ENCODE measurements at regions not wholly inside any gene's neighbourhood (a gene's known extent, or its start where the extent isn't known, plus 50 kb on each side); places are given as distances from the start of the nearest gene placed in this dataset.

DNA sequence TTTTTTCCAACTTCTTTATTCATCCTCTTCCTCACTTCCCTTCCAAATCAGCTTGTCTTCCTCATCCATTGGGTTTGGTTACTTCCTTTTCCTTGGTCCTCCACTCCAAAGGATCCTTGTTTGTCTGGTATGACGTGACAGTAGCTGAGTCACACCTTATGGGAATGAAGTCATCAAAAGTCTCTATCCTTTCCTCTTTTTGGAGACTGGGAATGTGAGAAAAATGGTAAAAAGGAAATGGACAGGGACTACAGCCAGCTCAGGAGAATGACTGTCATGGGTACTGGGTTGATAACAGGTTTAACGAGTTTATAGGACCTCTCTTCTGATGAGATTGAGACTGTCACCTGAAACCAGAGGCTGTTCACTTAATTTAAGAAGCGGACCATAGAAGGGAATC, 76.2 kb upstream of the MYO10 start:
- peaks cover 3% of the 10 kb centered on the region for H3K27me3 Mint-ChIP-seq (ENCODE audit: unreplicated experiment)
- H3K9me3 Mint-ChIP-seq (ENCODE audit: unreplicated experiment), result peaks cover 4% of the 10 kb centered on the region
- H3K4me3 Mint-ChIP-seq (ENCODE audit: unreplicated experiment), result no peak overlapping the region
- no peak overlapping the region for H3K27ac Mint-ChIP-seq (ENCODE audit: unreplicated experiment)
- TF ChIP-seq, protein P1, sequence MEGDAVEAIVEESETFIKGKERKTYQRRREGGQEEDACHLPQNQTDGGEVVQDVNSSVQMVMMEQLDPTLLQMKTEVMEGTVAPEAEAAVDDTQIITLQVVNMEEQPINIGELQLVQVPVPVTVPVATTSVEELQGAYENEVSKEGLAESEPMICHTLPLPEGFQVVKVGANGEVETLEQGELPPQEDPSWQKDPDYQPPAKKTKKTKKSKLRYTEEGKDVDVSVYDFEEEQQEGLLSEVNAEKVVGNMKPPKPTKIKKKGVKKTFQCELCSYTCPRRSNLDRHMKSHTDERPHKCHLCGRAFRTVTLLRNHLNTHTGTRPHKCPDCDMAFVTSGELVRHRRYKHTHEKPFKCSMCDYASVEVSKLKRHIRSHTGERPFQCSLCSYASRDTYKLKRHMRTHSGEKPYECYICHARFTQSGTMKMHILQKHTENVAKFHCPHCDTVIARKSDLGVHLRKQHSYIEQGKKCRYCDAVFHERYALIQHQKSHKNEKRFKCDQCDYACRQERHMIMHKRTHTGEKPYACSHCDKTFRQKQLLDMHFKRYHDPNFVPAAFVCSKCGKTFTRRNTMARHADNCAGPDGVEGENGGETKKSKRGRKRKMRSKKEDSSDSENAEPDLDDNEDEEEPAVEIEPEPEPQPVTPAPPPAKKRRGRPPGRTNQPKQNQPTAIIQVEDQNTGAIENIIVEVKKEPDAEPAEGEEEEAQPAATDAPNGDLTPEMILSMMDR (IDR thresholded peaks at IDR 0.05; ENCODE audit: partially characterized antibody, unreplicated experiment), result no peak
- no peaks in the 10 kb centered on the region for H3K36me3 Mint-ChIP-seq (ENCODE audit: unreplicated experiment)
- no peak for DNase-seq
- no peaks in the 10 kb centered on the region for H3K4me1 Mint-ChIP-seq (ENCODE audit: low read depth, unreplicated experiment)

DNA sequence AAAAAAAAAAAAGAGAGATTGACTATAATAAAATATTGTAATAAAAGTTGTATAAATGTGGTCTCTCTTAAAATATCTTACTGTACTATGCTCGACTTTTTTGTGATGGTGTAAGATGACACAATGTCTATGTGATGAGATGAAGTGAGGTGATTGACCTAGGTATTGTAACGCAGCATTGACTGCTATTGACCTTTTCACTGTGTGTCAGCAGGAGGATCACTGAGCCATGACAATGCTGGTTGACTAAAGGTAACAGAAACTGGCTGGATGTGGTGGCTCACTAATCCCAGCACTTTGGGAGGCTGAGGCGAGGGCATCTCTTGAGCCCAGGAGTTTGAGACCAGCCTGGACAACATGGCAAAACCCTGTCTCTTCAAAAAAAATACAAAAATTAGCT, 78.6 kb upstream of the MYO10 start:
- TF ChIP-seq, protein P1 (IDR thresholded peaks at IDR 0.05; ENCODE audit: partially characterized antibody, unreplicated experiment), result no peak
- DNase-seq, result no peak
- Mint-ChIP-seq H3K27me3 (ENCODE audit: unreplicated experiment) (no peaks in the 10 kb centered on the region), H3K27ac (ENCODE audit: unreplicated experiment) (no peak overlapping the region), H3K36me3 (ENCODE audit: unreplicated experiment) (no peaks in the 10 kb centered on the region), H3K4me1 (ENCODE audit: low read depth, unreplicated experiment) (no peaks in the 10 kb centered on the region), H3K4me3 (ENCODE audit: unreplicated experiment) (no peak overlapping the region), H3K9me3 (ENCODE audit: unreplicated experiment) (peaks cover 4% of the 10 kb centered on the region)

DNA sequence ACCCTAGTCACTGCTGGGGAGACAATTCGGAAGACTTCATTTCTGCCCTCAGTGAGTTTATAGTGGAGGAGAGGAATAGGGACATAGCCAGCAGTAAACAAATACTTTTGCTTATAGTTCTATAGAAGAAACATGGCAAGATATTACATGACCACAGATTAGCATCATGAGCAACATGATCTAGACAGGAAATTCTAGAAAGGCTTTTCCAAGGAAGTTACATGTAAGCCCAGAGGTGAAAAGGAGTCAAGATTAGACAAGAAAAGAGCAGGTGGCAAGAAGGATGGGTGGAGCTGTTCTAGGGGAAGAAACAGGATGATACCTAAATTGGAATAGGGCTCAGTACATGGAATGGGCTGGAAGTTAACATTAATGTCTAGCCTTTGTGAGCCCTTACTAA, 82.8 kb upstream of the MYO10 start:
- Mint-ChIP-seq H3K4me3 (ENCODE audit: unreplicated experiment) (no peak overlapping the region), H3K9me3 (ENCODE audit: unreplicated experiment) (peaks cover 4% of the 10 kb centered on the region), H3K27ac (ENCODE audit: unreplicated experiment) (no peak overlapping the region), H3K4me1 (ENCODE audit: low read depth, unreplicated experiment) (peaks cover 10% of the 10 kb centered on the region), H3K27me3 (ENCODE audit: unreplicated experiment) (no peaks in the 10 kb centered on the region), H3K36me3 (ENCODE audit: unreplicated experiment) (no peaks in the 10 kb centered on the region)
- TF ChIP-seq, protein P1 (IDR thresholded peaks at IDR 0.05; ENCODE audit: partially characterized antibody, unreplicated experiment), result no peak
- no peak for DNase-seq

DNA sequence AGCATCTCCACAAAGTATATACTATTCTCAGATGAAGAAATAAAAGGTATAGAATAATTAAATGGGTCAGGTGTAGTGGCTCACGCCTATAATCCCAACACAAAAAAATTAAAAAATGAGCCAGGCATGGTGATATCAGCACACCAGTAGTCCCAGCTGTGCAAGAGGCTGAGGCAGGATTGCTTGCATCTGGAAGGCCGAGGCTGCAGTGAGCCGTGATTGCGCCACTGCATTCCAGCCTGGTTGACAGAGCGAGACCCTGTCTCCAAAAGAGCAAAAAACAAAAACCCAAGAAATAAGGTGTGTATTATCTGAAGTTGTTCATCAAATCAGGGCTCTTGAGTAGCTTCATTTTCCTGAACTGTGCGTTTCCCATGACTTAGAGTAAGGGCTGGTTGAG, 83.2 kb upstream of the MYO10 start:
- TF ChIP-seq, protein P1 (IDR thresholded peaks at IDR 0.05; ENCODE audit: partially characterized antibody, unreplicated experiment), result no peak
- H3K27ac Mint-ChIP-seq (ENCODE audit: unreplicated experiment), result no peak overlapping the region
- DNase-seq, result no peak
- peaks cover 4% of the 10 kb centered on the region for H3K9me3 Mint-ChIP-seq (ENCODE audit: unreplicated experiment)
- no peak overlapping the region for H3K4me3 Mint-ChIP-seq (ENCODE audit: unreplicated experiment)
- no peaks in the 10 kb centered on the region for H3K36me3 Mint-ChIP-seq (ENCODE audit: unreplicated experiment)
- peaks cover 10% of the 10 kb centered on the region for H3K4me1 Mint-ChIP-seq (ENCODE audit: low read depth, unreplicated experiment)
- H3K27me3 Mint-ChIP-seq (ENCODE audit: unreplicated experiment), result no peaks in the 10 kb centered on the region

DNA sequence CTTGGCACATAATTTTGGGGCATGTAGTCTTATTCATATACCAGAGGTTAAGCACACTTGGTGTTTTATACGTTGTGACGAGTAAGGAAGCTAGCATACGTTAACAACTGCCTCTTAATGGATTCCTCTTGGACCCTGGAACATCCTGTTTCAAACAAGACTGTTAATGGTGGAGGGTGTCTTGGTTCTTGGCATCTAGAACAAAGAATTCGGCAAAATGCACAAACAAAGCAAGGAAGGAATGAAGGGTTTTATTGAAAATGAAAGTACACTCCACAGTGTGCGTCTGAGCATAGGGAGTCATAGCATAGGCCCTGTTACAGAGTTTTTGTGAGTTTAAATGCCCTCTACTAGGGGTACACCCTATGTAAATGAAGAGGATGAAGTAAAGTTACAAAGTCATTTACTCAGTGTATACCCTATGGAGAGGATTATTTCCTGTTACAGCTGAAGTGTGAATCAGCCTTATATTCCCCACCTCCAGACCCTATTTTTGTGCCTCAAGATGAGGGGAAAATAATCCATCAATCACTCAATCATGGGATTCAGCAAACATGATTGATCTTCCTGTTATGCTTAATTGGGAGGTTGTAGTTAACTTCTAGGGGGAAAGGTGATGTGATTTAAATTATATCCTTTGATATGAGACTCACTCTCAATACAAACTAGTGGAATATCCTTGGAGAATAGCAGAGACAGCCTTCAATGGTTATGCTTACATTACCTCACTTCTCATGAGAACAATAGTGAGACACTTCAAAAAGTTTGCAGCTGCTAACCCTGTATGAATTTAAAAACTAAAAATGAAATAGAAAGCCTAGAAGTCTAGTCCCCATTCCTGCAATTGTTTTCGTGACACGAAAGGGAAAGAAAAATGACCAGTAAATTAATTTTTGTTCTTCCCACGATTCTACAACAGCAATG, 84.9 kb upstream of the MYO10 start:
- H3K36me3 Mint-ChIP-seq (ENCODE audit: unreplicated experiment), result no peaks in the 10 kb centered on the region
- TF ChIP-seq, protein P1 (IDR thresholded peaks at IDR 0.05; ENCODE audit: partially characterized antibody, unreplicated experiment), result no peak
- H3K4me1 Mint-ChIP-seq (ENCODE audit: low read depth, unreplicated experiment), result peaks cover 10% of the 10 kb centered on the region
- H3K9me3 Mint-ChIP-seq (ENCODE audit: unreplicated experiment), result peaks cover 3% of the 10 kb centered on the region
- H3K27ac Mint-ChIP-seq (ENCODE audit: unreplicated experiment), result no peak overlapping the region
- H3K4me3 Mint-ChIP-seq (ENCODE audit: unreplicated experiment), result no peak overlapping the region
- DNase-seq, result no peak
- no peaks in the 10 kb centered on the region for H3K27me3 Mint-ChIP-seq (ENCODE audit: unreplicated experiment)

Data from glutamatergic neuron (in vitro differentiated cells).